CD4-positive, alpha-beta T cell (primary cell): ENCODE measurements at regions not wholly inside any gene's neighbourhood (a gene's known extent, or its start where the extent isn't known, plus 50 kb on each side); places are given as distances from the start of the nearest gene placed in this dataset.

Experiments used
- ATAC-seq: fragments of 200-7000 bp; cut with Tn5 transposase; one replicate; pipeline ENCODE4 v1.10.0; 2022; ENCODE audit warnings: mild to moderate bottlenecking; ENCODE audit not compliant: poor library complexity
- CTCF ChIA-PET: fragments of 350-600 bp; sonication (Branson Sonifier 250); formaldehyde crosslinking; loops from one replicate; lab custom pipeline; 2021; ENCODE audit warnings: antibody characterized with exemption, inconsistent platforms; lab: Charles Lee
- POLR2A ChIA-PET: fragments of 350-600 bp; sonication (Branson Sonifier 250); formaldehyde crosslinking; loops from one replicate; lab custom pipeline; 2021; ENCODE audit warnings: antibody characterized with exemption, inconsistent platforms; lab: Charles Lee
- DNase-seq, 14 experiments: peaks; one replicate each; pipeline ENCODE4 v3.0.0-alpha.2; 2013 to 2020; ENCODE audit warnings: mixed read lengths in 2 of 14
- H3K27ac ChIP-seq, 2 donors: one replicate each; pipeline versions ENCODE4 v1.5.1 to v1.7.0; 2013; ENCODE audit warnings: low read length in 2 of 2, low read depth in 1 of 2, mild to moderate bottlenecking in 1 of 2
- H3K27me3 ChIP-seq, 2 experiments: 1 replicate in 1 of 2; 2 replicates in 1 of 2; pipeline versions ENCODE4 v1.6.1 to v1.7.0; 2013; ENCODE audit warnings: low read length in 2 of 2, control low read depth in 1 of 2, mild to moderate bottlenecking in 1 of 2, moderate library complexity in 1 of 2; ENCODE audit not compliant: insufficient read depth in 2 of 2, control insufficient read depth in 1 of 2
- H3K36me3 ChIP-seq: one replicate; pipeline ENCODE4 v1.6.1; 2013; ENCODE audit warnings: low read length, control low read depth; ENCODE audit not compliant: insufficient read depth
- H3K4me1 ChIP-seq: one replicate; pipeline ENCODE4 v1.6.1; 2013; ENCODE audit warnings: low read length, control low read depth; ENCODE audit not compliant: insufficient read depth
- H3K4me3 ChIP-seq: one replicate; pipeline ENCODE4 v1.5.1; 2013; ENCODE audit warnings: mild to moderate bottlenecking, low read length, moderate library complexity
- H3K9me3 ChIP-seq, 2 experiments: 1 replicate in 1 of 2; 2 replicates in 1 of 2; pipeline versions ENCODE4 v1.6.1 to v1.7.0; 2013; ENCODE audit warnings: low read length in 2 of 2, mild to moderate bottlenecking in 2 of 2, control low read depth in 1 of 2, moderate library complexity in 1 of 2; ENCODE audit not compliant: control insufficient read depth in 1 of 2, insufficient read depth in 1 of 2
- H3K27ac Mint-ChIP-seq: one replicate; pipeline ENCODE4 v1.8.0; 2020; ENCODE audit warnings: mixed read lengths
- H3K27me3 Mint-ChIP-seq: one replicate; pipeline ENCODE4 v1.8.0; 2021; ENCODE audit warnings: mixed read lengths
- H3K36me3 Mint-ChIP-seq: one replicate; pipeline ENCODE4 v1.8.0; 2021; ENCODE audit warnings: low read depth, mixed read lengths
- H3K4me1 Mint-ChIP-seq: one replicate; pipeline ENCODE4 v1.8.0; 2021; ENCODE audit warnings: low read depth, mixed read lengths
- H3K4me3 Mint-ChIP-seq: one replicate; pipeline ENCODE4 v1.8.0; 2020; ENCODE audit warnings: mild to moderate bottlenecking, mixed read lengths
- H3K9me3 Mint-ChIP-seq: one replicate; pipeline ENCODE4 v1.8.0; 2020; ENCODE audit warnings: mixed read lengths
- intact Hi-C, 2 experiments: fragments of 100-400 bp; cut with DNase I in 1 of 2; cut with micrococcal nuclease in 1 of 2; formaldehyde crosslinking; loops; one replicate each; pipeline versions ENCODE4 v1.15.1 to v1.9.0; 2023 to 2025; cut with DNase I, micrococcal nuclease
- TF ChIP-seq, protein P1 (sequence below): fragments of 200-600 bp; IDR thresholded peaks from one replicate; pipeline ENCODE4 v1.8.0; 2022; ENCODE audit warnings: antibody characterized with exemption, mild to moderate bottlenecking

DNA sequence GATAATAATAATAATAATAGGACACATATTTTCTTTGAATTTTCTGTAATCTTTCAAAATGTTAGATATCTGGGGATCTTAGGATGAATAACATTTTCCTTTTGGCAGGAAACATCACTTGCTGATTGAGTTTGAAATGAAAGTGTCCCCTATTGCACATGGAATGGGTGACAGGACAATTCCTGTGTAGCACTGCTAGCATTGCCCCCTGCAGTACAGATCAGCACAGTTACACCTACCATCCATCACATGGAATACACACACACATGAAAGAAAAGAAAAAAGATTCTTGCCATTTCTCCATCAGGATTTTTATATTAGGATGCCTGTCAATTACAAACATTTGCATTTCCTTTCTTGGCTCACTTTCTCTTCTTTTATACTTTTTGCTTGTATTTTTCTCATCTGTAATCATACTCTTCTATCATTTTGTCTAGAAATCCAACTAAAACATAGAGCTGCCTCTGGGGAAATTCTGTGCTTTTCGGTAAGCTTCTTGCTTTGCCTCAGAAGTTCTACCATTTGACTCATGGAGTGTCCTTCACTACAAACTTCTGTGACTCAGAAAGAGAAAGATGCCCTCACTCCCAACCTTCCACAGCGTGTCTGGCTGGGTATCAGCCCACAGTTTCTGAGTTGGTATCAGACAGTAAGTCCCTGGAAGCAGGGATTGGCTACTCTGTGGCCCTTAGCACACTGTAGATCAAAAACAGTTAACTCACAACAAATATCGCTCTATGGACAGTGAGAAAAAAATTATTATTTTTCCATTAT, 641.2 kb downstream of the PTPRC start:
- ChIA-PET POLR2A (no interaction called here), CTCF (no interaction called here)
- no peaks in the 10 kb centered on the region for H3K36me3 ChIP-seq
- Mint-ChIP-seq H3K27ac (no peak overlapping the region), H3K4me1 (no peaks in the 10 kb centered on the region), H3K4me3 (no peak overlapping the region), H3K27me3 (no peaks in the 10 kb centered on the region), H3K36me3 (no peaks in the 10 kb centered on the region), H3K9me3 (no peaks in the 10 kb centered on the region)
- H3K9me3 ChIP-seq = no peaks in the 10 kb centered on the region
- H3K27me3 ChIP-seq = no peaks in the 10 kb centered on the region
- no peak overlapping the region for H3K4me3 ChIP-seq
- DNase-seq = no peak
- no peak overlapping the region for H3K27ac ChIP-seq
- TF ChIP-seq, protein P1, sequence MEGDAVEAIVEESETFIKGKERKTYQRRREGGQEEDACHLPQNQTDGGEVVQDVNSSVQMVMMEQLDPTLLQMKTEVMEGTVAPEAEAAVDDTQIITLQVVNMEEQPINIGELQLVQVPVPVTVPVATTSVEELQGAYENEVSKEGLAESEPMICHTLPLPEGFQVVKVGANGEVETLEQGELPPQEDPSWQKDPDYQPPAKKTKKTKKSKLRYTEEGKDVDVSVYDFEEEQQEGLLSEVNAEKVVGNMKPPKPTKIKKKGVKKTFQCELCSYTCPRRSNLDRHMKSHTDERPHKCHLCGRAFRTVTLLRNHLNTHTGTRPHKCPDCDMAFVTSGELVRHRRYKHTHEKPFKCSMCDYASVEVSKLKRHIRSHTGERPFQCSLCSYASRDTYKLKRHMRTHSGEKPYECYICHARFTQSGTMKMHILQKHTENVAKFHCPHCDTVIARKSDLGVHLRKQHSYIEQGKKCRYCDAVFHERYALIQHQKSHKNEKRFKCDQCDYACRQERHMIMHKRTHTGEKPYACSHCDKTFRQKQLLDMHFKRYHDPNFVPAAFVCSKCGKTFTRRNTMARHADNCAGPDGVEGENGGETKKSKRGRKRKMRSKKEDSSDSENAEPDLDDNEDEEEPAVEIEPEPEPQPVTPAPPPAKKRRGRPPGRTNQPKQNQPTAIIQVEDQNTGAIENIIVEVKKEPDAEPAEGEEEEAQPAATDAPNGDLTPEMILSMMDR = no peak
- no peaks in the 10 kb centered on the region for H3K4me1 ChIP-seq
- no peak for ATAC-seq
- intact Hi-C loops = no loop called here

DNA sequence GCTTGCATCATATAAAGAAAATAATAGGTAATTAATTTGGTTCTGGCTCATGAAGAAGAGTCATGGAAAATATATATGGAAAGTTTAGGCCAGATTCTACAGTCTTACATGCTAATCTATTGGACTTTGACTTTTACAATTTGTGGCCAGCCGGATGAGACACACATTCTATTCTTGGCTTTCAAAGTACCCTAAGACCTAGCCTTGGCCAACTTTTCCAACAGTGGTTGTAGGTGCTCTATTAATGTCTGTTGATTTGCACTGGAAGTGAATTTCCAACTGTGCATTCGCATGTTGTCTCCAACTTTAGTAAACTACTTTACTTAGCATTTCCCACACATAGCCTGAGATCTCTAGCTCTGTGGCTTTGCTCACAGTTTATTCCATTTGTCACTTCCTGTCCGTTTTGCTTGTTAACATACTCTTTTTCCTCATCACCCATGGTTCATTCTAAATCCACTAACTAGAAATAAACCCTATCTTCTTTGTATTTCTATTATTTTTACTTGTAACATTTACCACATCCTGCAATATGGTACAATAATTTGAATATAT, 644.0 kb downstream of the PTPRC start:
- no peaks in the 10 kb centered on the region for H3K4me1 ChIP-seq
- no peaks in the 10 kb centered on the region for H3K9me3 ChIP-seq
- no peaks in the 10 kb centered on the region for H3K36me3 ChIP-seq
- POLR2A ChIA-PET = no interaction called here
- H3K27ac ChIP-seq = no peak overlapping the region
- no peak for ATAC-seq
- no peak overlapping the region for H3K4me3 ChIP-seq
- no peaks in the 10 kb centered on the region for H3K9me3 Mint-ChIP-seq
- H3K27me3 Mint-ChIP-seq = no peaks in the 10 kb centered on the region
- H3K27me3 ChIP-seq = no peaks in the 10 kb centered on the region
- CTCF ChIA-PET = no interaction called here
- no peaks in the 10 kb centered on the region for H3K36me3 Mint-ChIP-seq
- H3K4me3 Mint-ChIP-seq = no peak overlapping the region
- H3K4me1 Mint-ChIP-seq = no peaks in the 10 kb centered on the region
- intact Hi-C loops = no loop called here
- no peak for DNase-seq
- TF ChIP-seq, protein P1 = no peak
- H3K27ac Mint-ChIP-seq = no peak overlapping the region

GRCh38 chr1:199283794-199284193, 645.0 kb downstream of the PTPRC start:
- H3K4me1 Mint-ChIP-seq = no peaks in the 10 kb centered on the region
- Histone ChIP-seq H3K27ac (no peak overlapping the region), H3K27me3 (no peaks in the 10 kb centered on the region), H3K4me1 (no peaks in the 10 kb centered on the region), H3K36me3 (no peaks in the 10 kb centered on the region), H3K4me3 (no peak overlapping the region), H3K9me3 (no peaks in the 10 kb centered on the region)
- H3K9me3 Mint-ChIP-seq = no peaks in the 10 kb centered on the region
- H3K36me3 Mint-ChIP-seq = no peaks in the 10 kb centered on the region
- H3K4me3 Mint-ChIP-seq = no peak overlapping the region
- TF ChIP-seq, protein P1 = no peak
- POLR2A ChIA-PET = no interaction called here
- no peak for DNase-seq
- no peak for ATAC-seq
- CTCF ChIA-PET = no interaction called here
- intact Hi-C loops = no loop called here
- no peaks in the 10 kb centered on the region for H3K27me3 Mint-ChIP-seq
- H3K27ac Mint-ChIP-seq = no peak overlapping the region
